GM12878 (cell line): ENCODE measurements at regions not wholly inside any gene's neighbourhood (a gene's known extent, or its start where the extent isn't known, plus 50 kb on each side); places are given as distances from the start of the nearest gene placed in this dataset.

Source experiments
- ATAC-seq: fragments of 200-7000 bp; cut with Tn5 transposase; 3 replicates; pipeline ENCODE4 v1.9.1; 2020; ENCODE audit warnings: mild to moderate bottlenecking, moderate library complexity
- BruUV-seq: library from RNA; stranded (reverse); fragments of 400-500 nt; replicated peaks from 2 replicates; lab custom pipeline; 2021; lab: Mats Ljungman, UMichigan
- CTCF ChIA-PET: fragments of 300-600 bp; sonication (Branson Sonifier 250); formaldehyde crosslinking; extraction: SDS; loops from one replicate; lab custom pipeline; 2021; ENCODE audit warnings: inconsistent platforms; lab: Yijun Ruan, JAX
- POLR2A ChIA-PET: fragments of 350-600 bp; formaldehyde crosslinking; extraction: SDS; loops from one replicate; lab custom pipeline; 2021; ENCODE audit warnings: inconsistent platforms; lab: Charles Lee
- RAD21 ChIA-PET: fragments of 300-600 bp; sonication (Branson Sonifier 250); formaldehyde crosslinking; loops from one replicate; lab custom pipeline; 2023; ENCODE audit warnings: antibody characterized with exemption; ENCODE audit not compliant: unreplicated experiment; lab: Charles Lee
- SMC1A ChIA-PET: fragments of 300-600 bp; sonication (Branson Sonifier 250); formaldehyde crosslinking; loops from one replicate; lab custom pipeline; 2023; ENCODE audit not compliant: unreplicated experiment, uncharacterized antibody; lab: Charles Lee
- DNase-seq: peaks from one replicate; pipeline ENCODE4 v3.0.0-alpha.2; 2011; ENCODE audit warnings: low read depth, low spot score
- FAIRE-seq: peaks from 3 replicates; lab custom pipeline; 2011; peaks lifted over from hg19 to GRCh38; lab: Jason Lieb, UNC
- H2AFZ ChIP-seq: 2 replicates; pipeline ENCODE4 v1.6.0; 2011; ENCODE audit warnings: low read depth, low read length, control low read depth; ENCODE audit not compliant: control insufficient read depth
- H3K27ac ChIP-seq: 2 replicates; pipeline ENCODE4 v1.5.1; 2011; ENCODE audit warnings: control low read depth; ENCODE audit not compliant: control insufficient read depth, insufficient read depth
- H3K27me3 ChIP-seq, 2 experiments: replicated peaks in 1 of 2; 2 replicates each; pipeline versions ENCODE4 v1.6.0 to v1.6.1; 2011; ENCODE audit warnings: low read length in 1 of 2; ENCODE audit not compliant: control insufficient read depth in 2 of 2, insufficient read depth in 2 of 2
- H3K36me3 ChIP-seq, 2 experiments: 2 replicates each; pipeline ENCODE4 v1.5.1; 2011; ENCODE audit warnings: low read length in 1 of 2; ENCODE audit not compliant: control insufficient read depth in 2 of 2, insufficient read depth in 2 of 2
- H3K4me1 ChIP-seq: 2 replicates; pipeline ENCODE4 v1.6.1; 2011; ENCODE audit warnings: mild to moderate bottlenecking, low read length, moderate library complexity, mixed read lengths; ENCODE audit not compliant: control insufficient read depth, insufficient read depth
- H3K4me2 ChIP-seq: 2 replicates; pipeline ENCODE4 v1.6.0; 2011; ENCODE audit warnings: control low read depth; ENCODE audit not compliant: control insufficient read depth, insufficient read depth
- H3K4me3 ChIP-seq: fragments of 200-600 bp; sonication (generic); 2 replicates; pipeline ENCODE4 v1.5.1; 2016
- H3K79me2 ChIP-seq: 2 replicates; pipeline ENCODE4 v1.6.0; 2011; ENCODE audit warnings: low read length; ENCODE audit not compliant: control insufficient read depth, insufficient read depth
- H3K9ac ChIP-seq: 2 replicates; pipeline ENCODE4 v1.8.0; 2011; ENCODE audit warnings: low read length, control low read depth, mixed read lengths; ENCODE audit not compliant: control insufficient read depth, insufficient read depth
- H3K9me3 ChIP-seq: replicated peaks from 3 replicates; pipeline ENCODE4 v1.5.1; 2011; ENCODE audit warnings: mild to moderate bottlenecking, low read length; ENCODE audit not compliant: control insufficient read depth, insufficient read depth
- H4K20me1 ChIP-seq: 2 replicates; pipeline ENCODE4 v1.6.0; 2011; ENCODE audit not compliant: control insufficient read depth, insufficient read depth
- BMI1 ChIP-seq: fragments of 450-650 bp; IDR thresholded peaks from 2 replicates; pipeline ENCODE4 v1.6.1; 2016; ENCODE audit warnings: mild to moderate bottlenecking, moderate library complexity, borderline replicate concordance
- CBX3 ChIP-seq: fragments of 200-600 bp; sonication (generic); IDR thresholded peaks from 2 replicates; pipeline ENCODE4 v1.6.1; 2016; ENCODE audit warnings: low read depth, borderline replicate concordance
- HCFC1 ChIP-seq: fragments of 150-350 bp; IDR thresholded peaks from 2 replicates; pipeline ENCODE4 v1.6.1; 2014; ENCODE audit warnings: low read length
- HDGF ChIP-seq: fragments of 450-650 bp; IDR thresholded peaks from 2 replicates; pipeline ENCODE4 v1.6.1; 2016; ENCODE audit warnings: antibody characterized with exemption
- MYB ChIP-seq: fragments of 150-350 bp; IDR thresholded peaks from 2 replicates; pipeline ENCODE4 v1.6.1; 2014; ENCODE audit warnings: mild to moderate bottlenecking, low read depth, low read length, borderline replicate concordance
- NFIC ChIP-seq: IDR thresholded peaks from 2 replicates; pipeline ENCODE4 v1.6.1; 2012; ENCODE audit warnings: low read depth, mild to moderate bottlenecking, inconsistent platforms, low read length, moderate library complexity
- POLR2AphosphoS2 ChIP-seq: IDR thresholded peaks from 2 replicates; pipeline ENCODE4 v1.6.1; 2011; ENCODE audit warnings: low read depth, mild to moderate bottlenecking, low read length, improper control_type of control experiment, moderate library complexity
- SMARCA5 ChIP-seq: fragments of 450-650 bp; IDR thresholded peaks from 2 replicates; pipeline ENCODE4 v1.6.1; 2017; ENCODE audit warnings: mild to moderate bottlenecking
- SP1 ChIP-seq: IDR thresholded peaks from one replicate; pipeline ENCODE4 v1.6.1; 2011; ENCODE audit warnings: low read depth, low read length
- TARDBP ChIP-seq: IDR thresholded peaks from 2 replicates; pipeline ENCODE4 v1.6.1; 2016; ENCODE audit warnings: borderline replicate concordance
- WGBS: methylation state at CpG from one replicate; pipeline ENCODE4 v1.1.6; 2016; ENCODE audit warnings: low lambda C conversion rate; ENCODE audit not compliant: insufficient replicate concordance, insufficient coverage; ENCODE audit errors: missing lambda C conversion rate; 5-methylcytosine and 5-hydroxymethylcytosine counted together
- in situ Hi-C: fragments of 300-500 bp; cut with MboI; formaldehyde crosslinking; loops from 9 replicates; pipeline ENCODE4 v1.14.3; 2018; ENCODE audit warnings: mixed read lengths
- intact Hi-C: fragments of 100-400 bp; cut with micrococcal nuclease; formaldehyde crosslinking; loops from one replicate; pipeline ENCODE4 v1.14.2; 2022; ENCODE audit not compliant: unreplicated experiment
- TF ChIP-seq, protein P1 (sequence below): fragments of 450-650 bp; IDR thresholded peaks from 2 replicates; pipeline ENCODE4 v1.6.1; 2017; ENCODE audit warnings: borderline replicate concordance
- TF ChIP-seq, protein P2 (sequence below): fragments of 450-650 bp; formaldehyde crosslinking; IDR thresholded peaks from 2 replicates; pipeline ENCODE4 v1.5.0; 2022; ENCODE audit warnings: mild to moderate bottlenecking, missing genetic modification characterization
- TF ChIP-seq, protein P3 (sequence below): fragments of 150-350 bp; IDR thresholded peaks from 2 replicates; pipeline ENCODE4 v1.6.1; 2014; ENCODE audit warnings: mild to moderate bottlenecking, low read depth, low read length

DNA sequence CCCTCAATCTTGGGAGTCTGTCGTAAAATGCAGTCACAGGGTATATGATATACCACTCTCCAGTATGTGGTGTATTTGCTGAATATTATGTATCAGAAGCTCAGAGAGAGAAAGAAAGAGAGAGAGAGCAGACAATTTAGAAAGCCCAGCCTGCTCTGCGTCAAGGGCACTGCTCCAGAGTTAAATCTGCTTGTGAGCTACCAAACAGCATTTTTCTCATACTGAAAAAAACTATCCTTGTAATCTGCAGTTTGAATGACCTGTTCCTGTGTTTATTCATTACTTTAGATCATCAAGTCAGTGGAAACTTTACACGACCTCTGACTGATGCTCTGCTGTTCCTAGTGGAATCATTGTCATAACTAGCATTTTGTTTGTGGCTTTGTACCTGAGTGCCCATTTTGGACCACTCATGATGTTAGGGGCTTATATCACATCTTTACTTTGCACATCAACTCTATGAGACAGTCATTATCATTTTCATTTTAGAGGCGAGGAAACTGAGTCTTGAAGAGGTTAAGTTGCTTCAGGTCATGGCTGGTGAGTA lies 89.2 kb upstream of the PELI1 start (continued):
- TF ChIP-seq, protein P1, sequence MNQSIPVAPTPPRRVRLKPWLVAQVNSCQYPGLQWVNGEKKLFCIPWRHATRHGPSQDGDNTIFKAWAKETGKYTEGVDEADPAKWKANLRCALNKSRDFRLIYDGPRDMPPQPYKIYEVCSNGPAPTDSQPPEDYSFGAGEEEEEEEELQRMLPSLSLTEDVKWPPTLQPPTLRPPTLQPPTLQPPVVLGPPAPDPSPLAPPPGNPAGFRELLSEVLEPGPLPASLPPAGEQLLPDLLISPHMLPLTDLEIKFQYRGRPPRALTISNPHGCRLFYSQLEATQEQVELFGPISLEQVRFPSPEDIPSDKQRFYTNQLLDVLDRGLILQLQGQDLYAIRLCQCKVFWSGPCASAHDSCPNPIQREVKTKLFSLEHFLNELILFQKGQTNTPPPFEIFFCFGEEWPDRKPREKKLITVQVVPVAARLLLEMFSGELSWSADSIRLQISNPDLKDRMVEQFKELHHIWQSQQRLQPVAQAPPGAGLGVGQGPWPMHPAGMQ, result no peak
- TF ChIP-seq NFIC, result no peak
- no peak for TF ChIP-seq HDGF

DNA sequence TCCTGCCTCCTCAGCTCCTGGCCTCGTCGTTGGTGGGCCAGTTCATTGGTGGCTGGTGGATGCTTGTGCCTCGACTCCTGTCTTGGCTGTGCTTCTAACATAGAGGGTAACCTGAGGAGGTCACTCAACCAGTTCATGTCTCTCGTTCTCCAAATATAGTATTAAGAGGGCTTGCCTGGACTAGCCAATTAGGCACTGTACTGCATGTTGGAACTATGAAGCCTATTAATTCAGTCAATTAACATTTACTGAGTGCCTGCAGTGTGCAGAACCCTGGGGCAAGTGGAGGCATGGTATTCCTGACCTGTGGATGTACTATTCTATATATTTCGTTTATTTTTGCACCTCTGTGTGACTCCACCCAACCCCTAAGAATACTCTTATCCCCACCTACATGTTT lies 89.9 kb upstream of the PELI1 start:
- SMC1A ChIA-PET, result interaction anchor here (0.7 to 11.9 kb wide), 6 partner anchors 11 to 186 kb away, joined by 3 to 149 read pairs (median 6); no protein-coding TSS in a partner anchor

More for the DNA sequence above, 89.9 kb upstream of the PELI1 start:
- no peak for DNase-seq
- CTCF ChIA-PET, result no interaction called here
- in situ Hi-C loops (no loop called here), intact Hi-C loops (no loop called here)
- no TSS peak for BruUV-seq
- RAD21 ChIA-PET, result interaction anchor here (1.1 to 1.5 kb wide), 3 partner anchors 19 to 79 kb away, joined by 3 to 4 read pairs (median 3); no protein-coding TSS in a partner anchor
- no peak overlapping the region for H3K4me3 ChIP-seq
- H3K79me2 ChIP-seq, result no peaks in the 10 kb centered on the region
- no peaks in the 10 kb centered on the region for H4K20me1 ChIP-seq
- H3K36me3 ChIP-seq, result peaks cover 0 to 3% of the 10 kb centered on the region in 2 experiments; a peak in 1 of 4 replicates
- TF ChIP-seq MYB (no peak), BMI1 (no peak), SMARCA5 (no peak), HCFC1 (no peak), POLR2AphosphoS2 (no peak), TARDBP (no peak), SP1 (no peak), CBX3 (no peak)
- TF ChIP-seq, protein P2, sequence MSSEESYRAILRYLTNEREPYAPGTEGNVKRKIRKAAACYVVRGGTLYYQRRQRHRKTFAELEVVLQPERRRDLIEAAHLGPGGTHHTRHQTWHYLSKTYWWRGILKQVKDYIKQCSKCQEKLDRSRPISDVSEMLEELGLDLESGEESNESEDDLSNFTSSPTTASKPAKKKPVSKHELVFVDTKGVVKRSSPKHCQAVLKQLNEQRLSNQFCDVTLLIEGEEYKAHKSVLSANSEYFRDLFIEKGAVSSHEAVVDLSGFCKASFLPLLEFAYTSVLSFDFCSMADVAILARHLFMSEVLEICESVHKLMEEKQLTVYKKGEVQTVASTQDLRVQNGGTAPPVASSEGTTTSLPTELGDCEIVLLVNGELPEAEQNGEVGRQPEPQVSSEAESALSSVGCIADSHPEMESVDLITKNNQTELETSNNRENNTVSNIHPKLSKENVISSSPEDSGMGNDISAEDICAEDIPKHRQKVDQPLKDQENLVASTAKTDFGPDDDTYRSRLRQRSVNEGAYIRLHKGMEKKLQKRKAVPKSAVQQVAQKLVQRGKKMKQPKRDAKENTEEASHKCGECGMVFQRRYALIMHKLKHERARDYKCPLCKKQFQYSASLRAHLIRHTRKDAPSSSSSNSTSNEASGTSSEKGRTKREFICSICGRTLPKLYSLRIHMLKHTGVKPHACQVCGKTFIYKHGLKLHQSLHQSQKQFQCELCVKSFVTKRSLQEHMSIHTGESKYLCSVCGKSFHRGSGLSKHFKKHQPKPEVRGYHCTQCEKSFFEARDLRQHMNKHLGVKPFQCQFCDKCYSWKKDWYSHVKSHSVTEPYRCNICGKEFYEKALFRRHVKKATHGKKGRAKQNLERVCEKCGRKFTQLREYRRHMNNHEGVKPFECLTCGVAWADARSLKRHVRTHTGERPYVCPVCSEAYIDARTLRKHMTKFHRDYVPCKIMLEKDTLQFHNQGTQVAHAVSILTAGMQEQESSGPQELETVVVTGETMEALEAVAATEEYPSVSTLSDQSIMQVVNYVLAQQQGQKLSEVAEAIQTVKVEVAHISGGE (CRISPR knock-in tag), result no peak
- TF ChIP-seq, protein P3, sequence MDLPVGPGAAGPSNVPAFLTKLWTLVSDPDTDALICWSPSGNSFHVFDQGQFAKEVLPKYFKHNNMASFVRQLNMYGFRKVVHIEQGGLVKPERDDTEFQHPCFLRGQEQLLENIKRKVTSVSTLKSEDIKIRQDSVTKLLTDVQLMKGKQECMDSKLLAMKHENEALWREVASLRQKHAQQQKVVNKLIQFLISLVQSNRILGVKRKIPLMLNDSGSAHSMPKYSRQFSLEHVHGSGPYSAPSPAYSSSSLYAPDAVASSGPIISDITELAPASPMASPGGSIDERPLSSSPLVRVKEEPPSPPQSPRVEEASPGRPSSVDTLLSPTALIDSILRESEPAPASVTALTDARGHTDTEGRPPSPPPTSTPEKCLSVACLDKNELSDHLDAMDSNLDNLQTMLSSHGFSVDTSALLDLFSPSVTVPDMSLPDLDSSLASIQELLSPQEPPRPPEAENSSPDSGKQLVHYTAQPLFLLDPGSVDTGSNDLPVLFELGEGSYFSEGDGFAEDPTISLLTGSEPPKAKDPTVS, result no peak
- no peak overlapping the region for H3K27ac ChIP-seq
- POLR2A ChIA-PET, result interaction anchor here (0.7 to 1.6 kb wide), 2 partner anchors 11 to 638 kb away, joined by 3 to 8 read pairs; no protein-coding TSS in a partner anchor
- H3K9me3 ChIP-seq, result no peaks in the 10 kb centered on the region
- no peak for FAIRE-seq
- H3K4me2 ChIP-seq, result no peak overlapping the region
- H3K27me3 ChIP-seq, result no peaks in the 10 kb centered on the region
- WGBS, result 46% methylated on average over 5 of the region's 5 CpGs
- peaks cover 3% of the 10 kb centered on the region; the same call in 1 of the 2 replicates for H3K4me1 ChIP-seq
- ATAC-seq, result no peak
- no peak overlapping the region for H3K9ac ChIP-seq
- H2AFZ ChIP-seq, result no peak overlapping the region
